ENCODE measurements at regions not wholly inside any gene's neighbourhood (a gene's known extent, or its start where the extent isn't known, plus 50 kb on each side); places are given as distances from the start of the nearest gene placed in this dataset.

DNA sequence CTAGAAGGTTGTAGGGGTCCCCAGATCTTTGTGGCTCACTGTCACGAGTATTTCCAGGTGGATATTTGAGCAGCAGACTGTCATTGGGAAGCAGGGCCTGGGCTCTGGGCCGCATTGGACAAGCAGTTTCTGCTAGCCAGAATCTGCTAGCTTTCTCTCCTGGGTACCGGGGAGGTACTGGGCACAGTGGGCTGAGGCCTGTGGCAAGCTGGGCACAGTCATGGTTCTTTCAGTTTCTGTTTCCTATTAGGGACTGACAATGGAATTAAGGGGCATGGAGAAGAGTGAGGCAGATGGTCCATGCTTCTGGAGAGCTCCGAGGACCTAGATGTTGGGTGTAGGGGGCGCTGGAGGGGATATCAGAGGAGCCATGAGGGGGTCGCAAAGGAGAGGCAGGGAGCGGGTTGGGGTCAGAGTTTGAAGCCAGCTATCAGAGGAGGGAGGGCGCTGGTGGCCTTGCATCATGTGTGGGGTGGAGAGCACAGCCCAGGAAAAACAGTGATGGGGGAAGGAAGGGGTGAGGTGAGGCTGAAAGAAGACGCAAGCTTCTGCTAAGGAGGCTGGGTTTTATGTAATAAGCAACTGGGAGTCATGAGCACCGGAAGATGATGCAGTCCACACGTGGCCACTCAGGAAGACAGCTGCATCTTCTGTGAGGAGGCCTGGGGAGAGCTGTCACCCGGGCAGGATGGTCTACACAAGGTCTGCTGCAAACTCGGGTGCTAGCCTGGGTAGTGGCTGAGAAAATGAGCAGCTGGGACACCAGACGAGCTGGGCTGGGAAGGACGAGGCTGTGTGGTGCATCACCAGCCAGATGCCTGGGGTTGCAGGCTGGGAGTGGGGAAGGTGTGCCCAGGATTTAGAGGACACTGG is 72.7 kb downstream of the IER5 start:
- Histone ChIP-seq H3K36me3 (ENCODE audit: insufficient read depth, low read length) (no peaks in the 10 kb centered on the region), H3K9me3 (ENCODE audit: low read length) (0 out of 2 replicates have a peak, but pooled peaks cover 15% of the 10 kb centered on the region), H3K27ac (ENCODE audit: low read depth, low read length, poor library complexity, severe bottlenecking) (no peak overlapping the region), H2AFZ (ENCODE audit: low read length) (no peak overlapping the region), H4K20me1 (ENCODE audit: insufficient read depth, low read length) (no peaks in the 10 kb centered on the region), H3K9me2 (ENCODE audit: insufficient read depth, low read length) (no peaks in the 10 kb centered on the region), H3K4me2 (ENCODE audit: low read length) (no peak overlapping the region), H3K4me1 (ENCODE audit: insufficient read depth, low read length, poor library complexity, severe bottlenecking) (no peaks in the 10 kb centered on the region), H3K4me3 (ENCODE audit: low read depth, low read length, poor library complexity, severe bottlenecking) (no peak overlapping the region), H3K79me2 (ENCODE audit: insufficient read depth, low read depth, low read length) (no peaks in the 10 kb centered on the region)
- TF ChIP-seq EZH2phosphoT487 (IDR thresholded peaks at IDR 0.05; ENCODE audit: borderline replicate concordance, low read depth, low read length), result no peak
- no peak for TF ChIP-seq CTCF (conservative IDR thresholded peaks at IDR 0.05; ENCODE audit: low read length)
- no peak for DNase-seq (ENCODE audit: low spot score)
- no TSS peak for BruUV-seq (replicated peaks)
- CTCF ChIA-PET (ENCODE audit: unreplicated experiment), result no interaction called here
- intact Hi-C loops (cut with micrococcal nuclease; ENCODE audit: unreplicated experiment), result no loop called here
- POLR2A ChIA-PET, result no interaction called here

GRCh38 chr1:181163662-181164061 is 75.2 kb downstream of the IER5 start:
- Histone ChIP-seq H2AFZ (ENCODE audit: low read length) (no peak overlapping the region), H3K36me3 (ENCODE audit: insufficient read depth, low read length) (no peaks in the 10 kb centered on the region), H3K4me2 (ENCODE audit: low read length) (no peak overlapping the region), H3K4me1 (ENCODE audit: insufficient read depth, low read length, poor library complexity, severe bottlenecking) (no peaks in the 10 kb centered on the region), H4K20me1 (ENCODE audit: insufficient read depth, low read length) (no peaks in the 10 kb centered on the region), H3K79me2 (ENCODE audit: insufficient read depth, low read depth, low read length) (no peaks in the 10 kb centered on the region), H3K9me2 (ENCODE audit: insufficient read depth, low read length) (no peaks in the 10 kb centered on the region), H3K27ac (ENCODE audit: low read depth, low read length, poor library complexity, severe bottlenecking) (no peak overlapping the region), H3K4me3 (ENCODE audit: low read depth, low read length, poor library complexity, severe bottlenecking) (no peak overlapping the region), H3K9me3 (ENCODE audit: low read length) (0 out of 2 replicates have a peak, but pooled peaks cover 15% of the 10 kb centered on the region)
- ChIA-PET POLR2A (interaction anchor here (0.8 to 1.1 kb wide), 3 partner anchors 19 to 84 kb away, joined by 3 to 5 read pairs (median 3); no protein-coding TSS in a partner anchor), CTCF (ENCODE audit: unreplicated experiment) (no interaction called here)
- intact Hi-C loops (cut with micrococcal nuclease; ENCODE audit: unreplicated experiment), result no loop called here
- DNase-seq (ENCODE audit: low spot score), result no peak
- no peak for TF ChIP-seq EZH2phosphoT487 (IDR thresholded peaks at IDR 0.05; ENCODE audit: borderline replicate concordance, low read depth, low read length)
- TF ChIP-seq CTCF (conservative IDR thresholded peaks at IDR 0.05; ENCODE audit: low read length), result no peak
- BruUV-seq (replicated peaks), result no TSS peak
